MM.1S (cell line): ENCODE measurements at regions not wholly inside any gene's neighbourhood (a gene's known extent, or its start where the extent isn't known, plus 50 kb on each side); places are given as distances from the start of the nearest gene placed in this dataset.
A peak's percentile ranks its signal among the peaks of the same experiment; 100 is the strongest.

Source experiments
- DNase-seq: peaks from one replicate; pipeline ENCODE4 v3.0.0-alpha.2; 2015
- H2AFZ ChIP-seq: fragments of 300-600 bp; sonication (generic); 2 replicates; pipeline ENCODE4 v1.6.0; 2016; ENCODE audit warnings: antibody characterized with exemption, low read length
- H3F3A ChIP-seq: fragments of 300-600 bp; sonication (generic); 2 replicates; pipeline ENCODE4 v1.6.1; 2016; ENCODE audit warnings: mild to moderate bottlenecking, antibody characterized with exemption, low read length, moderate library complexity, mixed read lengths; ENCODE audit not compliant: insufficient read depth
- H3K27ac ChIP-seq: fragments of 300-600 bp; sonication (generic); 2 replicates; pipeline ENCODE4 v1.5.1; 2016; ENCODE audit warnings: mild to moderate bottlenecking, low read length
- H3K27me3 ChIP-seq: fragments of 300-600 bp; sonication (generic); replicated peaks from 2 replicates; pipeline ENCODE4 v1.6.0; 2016; ENCODE audit warnings: low read length; ENCODE audit not compliant: insufficient read depth
- H3K36me3 ChIP-seq: fragments of 300-600 bp; sonication (generic); replicated peaks from 2 replicates; pipeline ENCODE4 v1.6.1; 2016; ENCODE audit warnings: mild to moderate bottlenecking, low read length, mixed read lengths; ENCODE audit not compliant: insufficient read depth
- H3K4me1 ChIP-seq: fragments of 300-600 bp; sonication (generic); 2 replicates; pipeline ENCODE4 v1.6.1; 2016; ENCODE audit warnings: low read length, mixed read lengths
- H3K4me2 ChIP-seq: fragments of 300-600 bp; sonication (generic); 2 replicates; pipeline ENCODE4 v1.6.0; 2016; ENCODE audit warnings: low read depth, low read length
- H3K4me3 ChIP-seq: fragments of 300-600 bp; sonication (generic); 2 replicates; pipeline ENCODE4 v1.5.1; 2016; ENCODE audit warnings: low read length, mixed read lengths
- H3K79me2 ChIP-seq: fragments of 300-600 bp; sonication (generic); 2 replicates; pipeline ENCODE4 v1.6.1; 2016; ENCODE audit warnings: mixed run types, low read length, mixed read lengths
- H3K9ac ChIP-seq: fragments of 300-600 bp; sonication (generic); 2 replicates; pipeline ENCODE4 v1.6.1; 2016; ENCODE audit warnings: low read length, mixed read lengths
- H3K9me2 ChIP-seq: fragments of 300-600 bp; sonication (generic); replicated peaks from 2 replicates; pipeline ENCODE4 v1.6.1; 2016; ENCODE audit warnings: mild to moderate bottlenecking, low read length, mixed read lengths; ENCODE audit not compliant: insufficient read depth
- H3K9me3 ChIP-seq: fragments of 300-600 bp; sonication (generic); replicated peaks from 2 replicates; pipeline ENCODE4 v1.6.1; 2016; ENCODE audit warnings: mild to moderate bottlenecking, low read length, mixed read lengths; ENCODE audit not compliant: insufficient read depth
- H4K20me1 ChIP-seq: fragments of 300-600 bp; sonication (generic); 2 replicates; pipeline ENCODE4 v1.6.1; 2016; ENCODE audit warnings: mild to moderate bottlenecking, low read length, moderate library complexity, mixed read lengths; ENCODE audit not compliant: insufficient read depth
- EZH2 ChIP-seq: fragments of 300-600 bp; sonication (generic); optimal IDR thresholded peaks from 2 replicates; pipeline ENCODE3; 2017; ENCODE audit warnings: low read depth, mild to moderate bottlenecking, antibody characterized with exemption, low read length, mixed read lengths
- EZH2phosphoT487 ChIP-seq: fragments of 300-600 bp; sonication (generic); IDR thresholded peaks from 2 replicates; pipeline ENCODE4 v1.6.1; 2018; ENCODE audit warnings: antibody characterized with exemption, low read length
- TF ChIP-seq, protein P1 (sequence below): fragments of 300-600 bp; sonication (generic); IDR thresholded peaks from 2 replicates; pipeline ENCODE4 v1.5.1; 2016; ENCODE audit warnings: antibody characterized with exemption, low read length, mixed read lengths

DNA sequence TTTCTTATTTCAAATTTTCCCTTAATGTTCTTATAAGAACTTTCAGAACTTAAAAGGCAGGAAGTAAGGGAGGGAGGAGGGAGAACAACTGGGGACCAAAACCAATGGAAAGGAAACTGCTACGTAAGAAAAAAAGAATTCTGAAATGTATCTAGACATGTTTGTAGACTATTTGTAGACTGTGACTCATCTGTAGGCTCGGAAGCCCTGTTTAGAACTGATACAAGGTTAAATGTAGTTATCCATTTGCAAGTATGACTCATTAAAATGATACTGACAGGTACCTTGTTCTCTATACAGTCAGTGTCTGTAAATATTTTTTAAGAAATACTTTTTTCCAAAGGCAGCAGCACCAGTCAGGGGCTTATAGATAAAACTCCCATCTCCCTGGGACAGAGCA is 202.0 kb downstream of the DHX15 start:
- Histone ChIP-seq H3K4me3 (no peak overlapping the region), H3K9me3 (no peaks in the 10 kb centered on the region), H3K9me2 (no peaks in the 10 kb centered on the region), H3K27ac (peak overlapping the region; percentile 75; the same call in 1 of the 2 replicates), H3K36me3 (no peaks in the 10 kb centered on the region), H3F3A (peaks cover 9% of the 10 kb centered on the region; the same call in 1 of the 2 replicates), H3K27me3 (no peaks in the 10 kb centered on the region), H2AFZ (no peak overlapping the region), H3K4me1 (peaks cover 20% of the 10 kb centered on the region), H4K20me1 (no peaks in the 10 kb centered on the region), H3K79me2 (no peaks in the 10 kb centered on the region), H3K4me2 (peak overlapping the region; percentile 49; the same call in 1 of the 2 replicates), H3K9ac (no peak overlapping the region)
- DNase-seq: peak; percentile 76
- TF ChIP-seq EZH2 (no peak), EZH2phosphoT487 (no peak)
- TF ChIP-seq, protein P1, sequence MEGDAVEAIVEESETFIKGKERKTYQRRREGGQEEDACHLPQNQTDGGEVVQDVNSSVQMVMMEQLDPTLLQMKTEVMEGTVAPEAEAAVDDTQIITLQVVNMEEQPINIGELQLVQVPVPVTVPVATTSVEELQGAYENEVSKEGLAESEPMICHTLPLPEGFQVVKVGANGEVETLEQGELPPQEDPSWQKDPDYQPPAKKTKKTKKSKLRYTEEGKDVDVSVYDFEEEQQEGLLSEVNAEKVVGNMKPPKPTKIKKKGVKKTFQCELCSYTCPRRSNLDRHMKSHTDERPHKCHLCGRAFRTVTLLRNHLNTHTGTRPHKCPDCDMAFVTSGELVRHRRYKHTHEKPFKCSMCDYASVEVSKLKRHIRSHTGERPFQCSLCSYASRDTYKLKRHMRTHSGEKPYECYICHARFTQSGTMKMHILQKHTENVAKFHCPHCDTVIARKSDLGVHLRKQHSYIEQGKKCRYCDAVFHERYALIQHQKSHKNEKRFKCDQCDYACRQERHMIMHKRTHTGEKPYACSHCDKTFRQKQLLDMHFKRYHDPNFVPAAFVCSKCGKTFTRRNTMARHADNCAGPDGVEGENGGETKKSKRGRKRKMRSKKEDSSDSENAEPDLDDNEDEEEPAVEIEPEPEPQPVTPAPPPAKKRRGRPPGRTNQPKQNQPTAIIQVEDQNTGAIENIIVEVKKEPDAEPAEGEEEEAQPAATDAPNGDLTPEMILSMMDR: no peak

DNA sequence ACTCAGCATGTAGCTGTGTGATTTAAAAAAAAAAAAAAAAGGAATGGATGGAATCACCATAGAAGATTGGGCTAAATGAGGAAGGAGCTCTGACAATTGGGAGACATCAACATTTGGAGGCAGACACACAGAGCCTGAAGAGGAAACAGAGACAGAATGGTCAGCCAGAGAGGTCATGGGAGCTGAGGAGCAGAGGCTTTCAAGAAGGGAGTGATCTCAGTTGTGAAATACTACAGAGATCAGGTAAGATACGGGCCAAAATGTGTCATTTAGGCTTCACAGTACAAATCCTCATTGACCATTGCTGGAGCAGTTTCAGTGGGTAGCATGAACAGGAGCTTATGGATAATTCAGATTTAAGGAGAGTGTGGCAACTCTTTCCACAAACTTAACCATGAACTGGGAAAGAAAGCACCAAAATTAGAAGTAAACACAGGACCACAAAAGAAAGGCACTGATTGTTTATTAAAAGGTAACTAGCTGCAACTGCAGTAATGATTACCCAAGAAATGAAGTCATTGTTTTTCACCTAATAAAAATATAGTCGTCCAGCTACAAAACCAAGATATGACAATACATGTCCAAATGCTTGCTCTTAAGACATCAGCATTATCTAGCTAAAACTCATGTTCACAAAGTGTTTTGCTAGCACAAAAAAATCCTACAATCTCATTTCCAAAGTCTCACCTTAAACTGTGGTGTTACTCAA is 203.2 kb downstream of the DHX15 start:
- Histone ChIP-seq H3K4me1 (peaks cover 20% of the 10 kb centered on the region), H3K79me2 (no peaks in the 10 kb centered on the region), H3F3A (peaks cover 9% of the 10 kb centered on the region; the same call in 1 of the 2 replicates), H3K27ac (no peak overlapping the region), H4K20me1 (no peaks in the 10 kb centered on the region), H3K36me3 (no peaks in the 10 kb centered on the region), H2AFZ (no peak overlapping the region), H3K9me3 (no peaks in the 10 kb centered on the region), H3K4me3 (no peak overlapping the region), H3K4me2 (no peak overlapping the region), H3K9ac (no peak overlapping the region), H3K27me3 (no peaks in the 10 kb centered on the region), H3K9me2 (no peaks in the 10 kb centered on the region)
- TF ChIP-seq, protein P1: no peak
- TF ChIP-seq EZH2: no peak
- no peak for TF ChIP-seq EZH2phosphoT487
- DNase-seq: no peak

DNA sequence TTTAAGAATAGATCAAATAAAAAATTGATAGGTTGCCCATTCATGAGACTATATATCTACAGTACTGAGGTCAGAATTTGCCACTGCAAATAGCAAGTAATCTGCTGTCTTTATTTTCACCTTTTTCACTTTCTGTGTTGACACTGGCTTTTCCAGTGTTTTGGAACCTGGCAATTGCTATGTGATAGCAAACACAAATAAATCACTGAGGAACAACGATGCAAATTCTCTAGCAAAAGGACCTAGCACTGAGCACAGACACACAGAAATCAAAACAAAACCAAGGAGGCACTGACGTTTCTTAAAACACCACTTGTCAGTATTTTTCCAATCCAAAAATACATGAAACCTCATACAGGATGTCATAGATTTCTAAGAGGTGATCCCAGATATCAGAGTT is 210.7 kb downstream of the DHX15 start:
- no peak overlapping the region for H3K4me2 ChIP-seq
- no peaks in the 10 kb centered on the region for H3K9me3 ChIP-seq
- no peaks in the 10 kb centered on the region for H3K27me3 ChIP-seq
- H3K36me3 ChIP-seq: no peaks in the 10 kb centered on the region
- no peak for DNase-seq
- no peaks in the 10 kb centered on the region for H3K4me1 ChIP-seq
- no peaks in the 10 kb centered on the region for H3K9me2 ChIP-seq
- no peaks in the 10 kb centered on the region for H3F3A ChIP-seq
- H3K4me3 ChIP-seq: no peak overlapping the region
- no peaks in the 10 kb centered on the region for H4K20me1 ChIP-seq
- no peaks in the 10 kb centered on the region for H3K79me2 ChIP-seq
- H3K9ac ChIP-seq: no peak overlapping the region
- no peak overlapping the region for H2AFZ ChIP-seq
- TF ChIP-seq EZH2phosphoT487 (no peak), EZH2 (no peak)
- TF ChIP-seq, protein P1: no peak
- H3K27ac ChIP-seq: no peak overlapping the region
